WTC11 (cell line): ENCODE measurements at regions not wholly inside any gene's neighbourhood (a gene's known extent, or its start where the extent isn't known, plus 50 kb on each side); places are given as distances from the start of the nearest gene placed in this dataset.

Experiments used
- ATAC-seq: fragments of 200-7000 bp; cut with Tn5 transposase; 2 replicates; pipeline ENCODE4 v1.10.0; 2021; ENCODE audit warnings: mild to moderate bottlenecking, moderate library complexity
- CTCF ChIA-PET: fragments of 300-600 bp; sonication (Branson Sonifier 250); formaldehyde crosslinking; loops from one replicate; lab custom pipeline; 2021; ENCODE audit warnings: antibody characterized with exemption; lab: Charles Lee
- POLR2A ChIA-PET: fragments of 350-600 bp; sonication (Branson Sonifier 250); formaldehyde crosslinking; loops from one replicate; lab custom pipeline; 2021; ENCODE audit warnings: antibody characterized with exemption; lab: Charles Lee
- DNase-seq: peaks from one replicate; pipeline ENCODE4 v3.0.0; 2021; ENCODE audit warnings: low spot score
- H3K27ac Mint-ChIP-seq: 2 replicates; pipeline ENCODE4 v1.8.0; 2021; ENCODE audit warnings: mixed read lengths
- H3K27me3 Mint-ChIP-seq: 2 replicates; pipeline ENCODE4 v1.8.0; 2021; ENCODE audit warnings: low read depth, mild to moderate bottlenecking, moderate library complexity, mixed read lengths
- H3K36me3 Mint-ChIP-seq: 2 replicates; pipeline ENCODE4 v1.8.0; 2021; ENCODE audit warnings: mixed read lengths
- H3K4me1 Mint-ChIP-seq: 2 replicates; pipeline ENCODE4 v1.8.0; 2022; ENCODE audit warnings: mixed read lengths
- H3K4me3 Mint-ChIP-seq: 2 replicates; pipeline ENCODE4 v1.8.0; 2021; ENCODE audit warnings: mild to moderate bottlenecking, moderate library complexity, mixed read lengths
- H3K9me3 Mint-ChIP-seq: 2 replicates; pipeline ENCODE4 v1.8.0; 2021; ENCODE audit warnings: mixed read lengths
- AR ChIP-seq: fragments of 250-450 bp; sonication (Bioruptor Pico); IDR thresholded peaks from 2 replicates; pipeline ENCODE4 v1.9.0; 2021; ENCODE audit warnings: mild to moderate bottlenecking
- CDX4 ChIP-seq: fragments of 250-450 bp; sonication (Bioruptor Pico); IDR thresholded peaks from 2 replicates; pipeline ENCODE4 v1.9.0; 2021; ENCODE audit warnings: moderate library complexity, mild to moderate bottlenecking, inconsistent platforms, borderline replicate concordance
- FOXP1 ChIP-seq: sonication (generic); formaldehyde crosslinking; IDR thresholded peaks from 2 replicates; pipeline ENCODE4 v1.8.0; 2022; ENCODE audit warnings: missing genetic modification reagents, mild to moderate bottlenecking, moderate library complexity, borderline replicate concordance
- GRHL2 ChIP-seq: fragments of 250-450 bp; sonication (Bioruptor Pico); IDR thresholded peaks from 2 replicates; pipeline ENCODE4 v1.8.0; 2022; ENCODE audit warnings: mild to moderate bottlenecking, moderate library complexity; ENCODE audit not compliant: insufficient replicate concordance, severe bottlenecking
- GTF2I ChIP-seq: fragments of 250-450 bp; sonication (Bioruptor Pico); conservative IDR thresholded peaks from 2 replicates; pipeline ENCODE4 v1.4.0; 2021; ENCODE audit warnings: mild to moderate bottlenecking
- JAZF1 ChIP-seq: fragments of 250-450 bp; sonication (Bioruptor Pico); IDR thresholded peaks from 2 replicates; pipeline ENCODE4 v1.9.0; 2021; ENCODE audit warnings: moderate library complexity, mild to moderate bottlenecking, inconsistent platforms
- MXD4 ChIP-seq: fragments of 250-450 bp; sonication (Bioruptor Pico); IDR thresholded peaks from 2 replicates; pipeline ENCODE4 v1.8.0; 2021; ENCODE audit warnings: mild to moderate bottlenecking, moderate library complexity, borderline replicate concordance
- NFYB ChIP-seq: sonication (generic); formaldehyde crosslinking; conservative IDR thresholded peaks from 2 replicates; pipeline ENCODE4 v1.8.0; 2022; ENCODE audit warnings: low read depth, missing genetic modification reagents
- NR1H2 ChIP-seq: sonication (generic); formaldehyde crosslinking; IDR thresholded peaks from 2 replicates; pipeline ENCODE4 v1.9.0; 2021; ENCODE audit warnings: mild to moderate bottlenecking, moderate library complexity, missing genetic modification reagents
- SOX15 ChIP-seq: fragments of 250-450 bp; sonication (Bioruptor Pico); IDR thresholded peaks from 2 replicates; pipeline ENCODE4 v1.9.0; 2021; ENCODE audit warnings: mild to moderate bottlenecking
- TCF7 ChIP-seq: sonication (generic); formaldehyde crosslinking; IDR thresholded peaks from 2 replicates; pipeline ENCODE4 v1.8.0; 2022; ENCODE audit warnings: mild to moderate bottlenecking, low read depth, missing genetic modification reagents, moderate library complexity
- TP53 ChIP-seq: sonication (generic); formaldehyde crosslinking; IDR thresholded peaks from 2 replicates; pipeline ENCODE4 v1.8.1; 2023; ENCODE audit warnings: mild to moderate bottlenecking, missing genetic modification reagents
- USF1 ChIP-seq: sonication (generic); formaldehyde crosslinking; IDR thresholded peaks from 2 replicates; pipeline ENCODE4 v1.8.0; 2022; ENCODE audit warnings: mild to moderate bottlenecking, missing genetic modification reagents
- ZBTB43 ChIP-seq: sonication (generic); formaldehyde crosslinking; IDR thresholded peaks from 2 replicates; pipeline ENCODE4 v1.8.1; 2023; ENCODE audit warnings: mild to moderate bottlenecking, missing genetic modification reagents
- ZNF121 ChIP-seq: sonication (generic); formaldehyde crosslinking; IDR thresholded peaks from 2 replicates; pipeline ENCODE4 v1.8.0; 2023; ENCODE audit warnings: missing genetic modification reagents
- ZNF281 ChIP-seq: sonication (generic); formaldehyde crosslinking; IDR thresholded peaks from 2 replicates; pipeline ENCODE4 v1.8.0; 2023; ENCODE audit warnings: mild to moderate bottlenecking, missing genetic modification reagents
- ZNF423 ChIP-seq: fragments of 250-450 bp; sonication (Bioruptor Pico); IDR thresholded peaks from 2 replicates; pipeline ENCODE4 v2.1.2; 2022; ENCODE audit warnings: mild to moderate bottlenecking, moderate library complexity
- ZNF425 ChIP-seq: fragments of 250-450 bp; sonication (Bioruptor Pico); conservative IDR thresholded peaks from 2 replicates; pipeline ENCODE4 v1.9.0; 2021; ENCODE audit warnings: mild to moderate bottlenecking

GRCh38 chr4:136443006-136443405 is 1089.3 kb downstream of the PCDH18 start:
- Mint-ChIP-seq H3K9me3 (no peaks in the 10 kb centered on the region), H3K27me3 (no peaks in the 10 kb centered on the region), H3K4me1 (no peaks in the 10 kb centered on the region), H3K36me3 (no peaks in the 10 kb centered on the region), H3K4me3 (no peak overlapping the region), H3K27ac (no peak overlapping the region)
- CTCF ChIA-PET: no interaction called here
- POLR2A ChIA-PET: no interaction called here
- ATAC-seq (no peak), DNase-seq (no peak)
- no peak for TF ChIP-seq GRHL2 (CRISPR knock-in tag)

GRCh38 chr4:136442447-136442846 is 1089.8 kb downstream of the PCDH18 start:
- DNase-seq: no peak
- Mint-ChIP-seq H3K27ac (no peak overlapping the region), H3K4me3 (no peak overlapping the region), H3K4me1 (no peaks in the 10 kb centered on the region), H3K27me3 (no peaks in the 10 kb centered on the region), H3K9me3 (no peaks in the 10 kb centered on the region), H3K36me3 (no peaks in the 10 kb centered on the region)
- no peak for ATAC-seq
- TF ChIP-seq TP53: no peak
- no peak for TF ChIP-seq FOXP1 (CRISPR knock-in tag)
- TF ChIP-seq NFYB (CRISPR knock-in tag): no peak
- TF ChIP-seq TCF7 (CRISPR knock-in tag): no peak
- TF ChIP-seq CDX4 (CRISPR knock-in tag): no peak
- TF ChIP-seq ZNF281 (CRISPR knock-in tag): no peak
- TF ChIP-seq ZBTB43 (CRISPR knock-in tag): no peak
- TF ChIP-seq JAZF1 (CRISPR knock-in tag): no peak
- TF ChIP-seq NR1H2 (CRISPR knock-in tag): no peak
- TF ChIP-seq ZNF423 (CRISPR knock-in tag): no peak
- no peak for TF ChIP-seq GTF2I (CRISPR knock-in tag)
- no peak for TF ChIP-seq SOX15
- no peak for TF ChIP-seq ZNF425 (CRISPR knock-in tag)
- TF ChIP-seq MXD4 (CRISPR knock-in tag): no peak
- TF ChIP-seq USF1 (CRISPR knock-in tag): no peak
- no peak for TF ChIP-seq AR (CRISPR knock-in tag)
- TF ChIP-seq ZNF121 (CRISPR knock-in tag): no peak
- POLR2A ChIA-PET: no interaction called here
- CTCF ChIA-PET: no interaction called here
